Activated CD8-positive, alpha-beta T cell treated with anti-CD3 and anti-CD28 coated beads for 36 hours (primary cell): ENCODE measurements at regions not wholly inside any gene's neighbourhood (a gene's known extent, or its start where the extent isn't known, plus 50 kb on each side); places are given as distances from the start of the nearest gene placed in this dataset.

ENCODE experiments used
- ATAC-seq: fragments of 200-7000 bp; cut with Tn5 transposase; one replicate; pipeline ENCODE4 v1.10.0; 2021; ENCODE audit warnings: mild to moderate bottlenecking, moderate library complexity
- CTCF ChIA-PET: fragments of 350-600 bp; sonication (Branson Sonifier 250); formaldehyde crosslinking; loops from one replicate; lab custom pipeline; 2021; ENCODE audit warnings: antibody characterized with exemption; lab: Charles Lee
- POLR2A ChIA-PET: fragments of 350-600 bp; sonication (Branson Sonifier 250); formaldehyde crosslinking; loops from one replicate; lab custom pipeline; 2021; ENCODE audit warnings: antibody characterized with exemption; lab: Charles Lee
- DNase-seq: peaks from one replicate; pipeline ENCODE4 v3.0.0-alpha.2; 2020
- H3K27ac Mint-ChIP-seq: one replicate; pipeline ENCODE4 v1.8.0; 2021; ENCODE audit warnings: mild to moderate bottlenecking, mixed read lengths
- H3K27me3 Mint-ChIP-seq: one replicate; pipeline ENCODE4 v1.8.0; 2021; ENCODE audit warnings: mixed read lengths
- H3K36me3 Mint-ChIP-seq: one replicate; pipeline ENCODE4 v1.8.0; 2021; ENCODE audit warnings: low read depth, mixed read lengths
- H3K4me1 Mint-ChIP-seq: one replicate; pipeline ENCODE4 v1.8.0; 2021; ENCODE audit warnings: low read depth, mixed read lengths
- H3K4me3 Mint-ChIP-seq: one replicate; pipeline ENCODE4 v1.8.0; 2021; ENCODE audit warnings: mild to moderate bottlenecking, moderate library complexity, mixed read lengths
- H3K9me3 Mint-ChIP-seq: one replicate; pipeline ENCODE4 v1.8.0; 2021; ENCODE audit warnings: mixed read lengths
- CTCF ChIP-seq: fragments of 200-600 bp; IDR thresholded peaks from one replicate; pipeline ENCODE4 v1.8.0; 2022; ENCODE audit warnings: antibody characterized with exemption, mild to moderate bottlenecking
- intact Hi-C: fragments of 100-400 bp; cut with micrococcal nuclease; formaldehyde crosslinking; loops from one replicate; pipeline ENCODE4 v1.10.0; 2022

GRCh38 chr9:86513429-86513828 lies 159.2 kb upstream of the TUT7 start:
- DNase-seq (no peak), ATAC-seq (no peak)
- H3K4me3 Mint-ChIP-seq: no peak overlapping the region
- no peak overlapping the region for H3K27ac Mint-ChIP-seq
- no peaks in the 10 kb centered on the region for H3K4me1 Mint-ChIP-seq
- intact Hi-C loops: no loop called here
- H3K36me3 Mint-ChIP-seq: no peaks in the 10 kb centered on the region
- no peaks in the 10 kb centered on the region for H3K27me3 Mint-ChIP-seq
- ChIA-PET POLR2A (no interaction called here), CTCF (no interaction called here)
- H3K9me3 Mint-ChIP-seq: no peaks in the 10 kb centered on the region
- TF ChIP-seq CTCF: no peak

- DNase-seq (no peak), ATAC-seq (no peak)
- Mint-ChIP-seq H3K4me3 (no peak overlapping the region), H3K27ac (no peak overlapping the region), H3K4me1 (no peaks in the 10 kb centered on the region), H3K36me3 (no peaks in the 10 kb centered on the region), H3K27me3 (no peaks in the 10 kb centered on the region), H3K9me3 (no peaks in the 10 kb centered on the region)
- TF ChIP-seq CTCF: no peak
- CTCF ChIA-PET: no interaction called here
- intact Hi-C loops: no loop called here
- POLR2A ChIA-PET: no interaction called here
Measured at GRCh38 chr9:86512929-86513328, 158.7 kb upstream of the TUT7 start.

- Mint-ChIP-seq H3K27me3 (no peaks in the 10 kb centered on the region), H3K4me3 (no peak overlapping the region), H3K4me1 (no peaks in the 10 kb centered on the region), H3K27ac (no peak overlapping the region), H3K36me3 (no peaks in the 10 kb centered on the region), H3K9me3 (no peaks in the 10 kb centered on the region)
- DNase-seq: no peak
- CTCF ChIA-PET: no interaction called here
- intact Hi-C loops: no loop called here
- ATAC-seq: no peak
- TF ChIP-seq CTCF: no peak
- POLR2A ChIA-PET: no interaction called here
Measured at GRCh38 chr9:86511614-86512360, 157.6 kb upstream of the TUT7 start.

GRCh38 chr9:86508208-86508903 lies 154.1 kb upstream of the TUT7 start:
- peaks cover 13% of the 10 kb centered on the region for H3K27me3 Mint-ChIP-seq
- DNase-seq (no peak), ATAC-seq (no peak)
- intact Hi-C loops: no loop called here
- TF ChIP-seq CTCF: no peak
- POLR2A ChIA-PET: no interaction called here
- H3K4me3 Mint-ChIP-seq: no peak overlapping the region
- no peaks in the 10 kb centered on the region for H3K9me3 Mint-ChIP-seq
- CTCF ChIA-PET: no interaction called here
- no peak overlapping the region for H3K27ac Mint-ChIP-seq
- H3K36me3 Mint-ChIP-seq: no peaks in the 10 kb centered on the region
- no peaks in the 10 kb centered on the region for H3K4me1 Mint-ChIP-seq

- Mint-ChIP-seq H3K4me1 (no peaks in the 10 kb centered on the region), H3K36me3 (no peaks in the 10 kb centered on the region), H3K27ac (no peak overlapping the region), H3K27me3 (peaks cover 16% of the 10 kb centered on the region), H3K4me3 (no peak overlapping the region), H3K9me3 (no peaks in the 10 kb centered on the region)
- no peak for DNase-seq
- intact Hi-C loops: no loop called here
- POLR2A ChIA-PET: no interaction called here
- CTCF ChIA-PET: interaction anchor here (1.3 kb wide), 1 partner anchor 73 kb away, joined by 3 read pairs; no protein-coding TSS in a partner anchor
- no peak for ATAC-seq
- no peak for TF ChIP-seq CTCF
Measured at GRCh38 chr9:86507212-86507630, 153.0 kb upstream of the TUT7 start.
